OCI-LY1 (cell line): ENCODE measurements at regions not wholly inside any gene's neighbourhood (a gene's known extent, or its start where the extent isn't known, plus 50 kb on each side); places are given as distances from the start of the nearest gene placed in this dataset.
A peak's percentile ranks its signal among the peaks of the same experiment; 100 is the strongest.

Source experiments
- H2AFZ ChIP-seq: fragments of 200-600 bp; sonication (generic), shearing (Covaris generic); 2 replicates; pipeline ENCODE4 v1.6.0; 2014; ENCODE audit warnings: antibody characterized with exemption, mild to moderate bottlenecking, low read length
- H3F3A ChIP-seq: fragments of 200-600 bp; sonication (generic), shearing (Covaris generic); 2 replicates; pipeline ENCODE4 v1.6.0; 2014; ENCODE audit warnings: mild to moderate bottlenecking, antibody characterized with exemption, low read length, moderate library complexity; ENCODE audit not compliant: insufficient read depth
- H3K27ac ChIP-seq: fragments of 200-600 bp; sonication (generic); 2 replicates; pipeline ENCODE4 v1.5.1; 2014; ENCODE audit warnings: low read length, mixed run types, mild to moderate bottlenecking, low read depth; ENCODE audit not compliant: poor library complexity, severe bottlenecking
- H3K27me3 ChIP-seq: fragments of 200-600 bp; sonication (generic); 2 replicates; pipeline ENCODE4 v1.6.0; 2014; ENCODE audit warnings: antibody characterized with exemption, mild to moderate bottlenecking, low read length, moderate library complexity; ENCODE audit not compliant: insufficient read depth
- H3K36me3 ChIP-seq: fragments of 200-600 bp; sonication (generic); 2 replicates; pipeline ENCODE4 v1.6.1; 2014; ENCODE audit warnings: mild to moderate bottlenecking, antibody characterized with exemption, low read length, moderate library complexity, mixed read lengths; ENCODE audit not compliant: insufficient read depth
- H3K4me1 ChIP-seq: fragments of 200-600 bp; sonication (generic); 2 replicates; pipeline ENCODE4 v1.5.1; 2014; ENCODE audit warnings: mild to moderate bottlenecking, low read length, moderate library complexity; ENCODE audit not compliant: insufficient read depth, severe bottlenecking
- H3K4me2 ChIP-seq: fragments of 200-600 bp; sonication (generic), shearing (Covaris generic); 2 replicates; pipeline ENCODE4 v1.6.1; 2014; ENCODE audit warnings: low read length
- H3K4me3 ChIP-seq: fragments of 200-600 bp; sonication (generic); 2 replicates; pipeline ENCODE4 v1.5.1; 2014; ENCODE audit warnings: low read length, low read depth, mild to moderate bottlenecking, mixed read lengths; ENCODE audit not compliant: poor library complexity, severe bottlenecking
- H3K79me2 ChIP-seq: fragments of 200-600 bp; shearing (Covaris generic); 2 replicates; pipeline ENCODE4 v1.6.1; 2016; ENCODE audit warnings: mixed run types, low read length, mixed read lengths; ENCODE audit not compliant: insufficient read depth
- H3K9ac ChIP-seq: fragments of 200-600 bp; sonication (generic), shearing (Covaris generic); 2 replicates; pipeline ENCODE4 v1.6.1; 2014; ENCODE audit warnings: mild to moderate bottlenecking, low read length, mixed read lengths
- H3K9me2 ChIP-seq: fragments of 200-600 bp; sonication (generic), shearing (Covaris generic); 2 replicates; pipeline ENCODE4 v1.6.1; 2014; ENCODE audit warnings: low read depth, mild to moderate bottlenecking, low read length, mixed read lengths
- H3K9me3 ChIP-seq: fragments of 200-600 bp; shearing (Covaris generic); 2 replicates; pipeline ENCODE4 v1.6.1; 2014; ENCODE audit warnings: low read length, mixed read lengths
- H4K20me1 ChIP-seq: fragments of 200-600 bp; sonication (generic), shearing (Covaris generic); 2 replicates; pipeline ENCODE4 v1.6.0; 2016; ENCODE audit warnings: mild to moderate bottlenecking, low read length; ENCODE audit not compliant: insufficient read depth
- EZH2 ChIP-seq: fragments of 200-600 bp; sonication (generic), shearing (Covaris generic); IDR thresholded peaks from 2 replicates; pipeline ENCODE4 v1.8.0; 2017; ENCODE audit warnings: borderline replicate concordance, mixed run types, mild to moderate bottlenecking, antibody characterized with exemption, low read length, moderate library complexity, mixed read lengths
- TF ChIP-seq, protein P1 (sequence below): fragments of 200-600 bp; sonication (generic), shearing (Covaris generic); IDR thresholded peaks from 2 replicates; pipeline ENCODE4 v1.5.1; 2017; ENCODE audit warnings: mild to moderate bottlenecking, antibody characterized with exemption, low read length, moderate library complexity, mixed read lengths

DNA sequence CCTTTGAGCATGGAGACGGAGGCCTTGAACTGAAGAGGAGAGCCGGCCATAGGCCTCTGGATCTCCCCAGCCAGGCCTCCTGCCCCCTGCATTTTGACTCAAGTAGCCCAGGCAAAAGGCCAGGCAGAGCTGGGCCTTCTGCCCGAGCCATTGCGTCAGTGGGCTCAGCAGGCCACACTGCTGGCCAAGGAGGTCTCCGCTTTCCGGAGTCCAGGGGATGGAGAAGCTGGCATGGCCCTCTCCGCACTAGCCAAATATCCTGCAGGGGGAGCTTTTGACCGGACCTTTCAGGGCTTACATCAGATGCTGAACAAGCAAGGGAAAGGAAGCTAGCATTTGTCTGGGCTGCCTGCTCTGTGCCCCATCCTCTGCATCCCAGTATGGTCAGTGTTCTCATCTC lies 386.8 kb downstream of the TRIM36 start:
- H3K4me2 ChIP-seq = no peak overlapping the region
- no peak for TF ChIP-seq EZH2
- TF ChIP-seq, protein P1, sequence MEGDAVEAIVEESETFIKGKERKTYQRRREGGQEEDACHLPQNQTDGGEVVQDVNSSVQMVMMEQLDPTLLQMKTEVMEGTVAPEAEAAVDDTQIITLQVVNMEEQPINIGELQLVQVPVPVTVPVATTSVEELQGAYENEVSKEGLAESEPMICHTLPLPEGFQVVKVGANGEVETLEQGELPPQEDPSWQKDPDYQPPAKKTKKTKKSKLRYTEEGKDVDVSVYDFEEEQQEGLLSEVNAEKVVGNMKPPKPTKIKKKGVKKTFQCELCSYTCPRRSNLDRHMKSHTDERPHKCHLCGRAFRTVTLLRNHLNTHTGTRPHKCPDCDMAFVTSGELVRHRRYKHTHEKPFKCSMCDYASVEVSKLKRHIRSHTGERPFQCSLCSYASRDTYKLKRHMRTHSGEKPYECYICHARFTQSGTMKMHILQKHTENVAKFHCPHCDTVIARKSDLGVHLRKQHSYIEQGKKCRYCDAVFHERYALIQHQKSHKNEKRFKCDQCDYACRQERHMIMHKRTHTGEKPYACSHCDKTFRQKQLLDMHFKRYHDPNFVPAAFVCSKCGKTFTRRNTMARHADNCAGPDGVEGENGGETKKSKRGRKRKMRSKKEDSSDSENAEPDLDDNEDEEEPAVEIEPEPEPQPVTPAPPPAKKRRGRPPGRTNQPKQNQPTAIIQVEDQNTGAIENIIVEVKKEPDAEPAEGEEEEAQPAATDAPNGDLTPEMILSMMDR = peak; percentile 10; the same call in 1 of the 2 replicates
- H3K9ac ChIP-seq = no peak overlapping the region
- no peaks in the 10 kb centered on the region for H3K27me3 ChIP-seq
- no peaks in the 10 kb centered on the region for H3F3A ChIP-seq
- no peak overlapping the region for H3K27ac ChIP-seq
- no peaks in the 10 kb centered on the region for H4K20me1 ChIP-seq
- H3K4me1 ChIP-seq = no peaks in the 10 kb centered on the region
- H2AFZ ChIP-seq = no peak overlapping the region
- H3K9me3 ChIP-seq = no peaks in the 10 kb centered on the region
- H3K79me2 ChIP-seq = no peaks in the 10 kb centered on the region
- no peaks in the 10 kb centered on the region for H3K9me2 ChIP-seq
- H3K4me3 ChIP-seq = no peak overlapping the region
- H3K36me3 ChIP-seq = no peaks in the 10 kb centered on the region

DNA sequence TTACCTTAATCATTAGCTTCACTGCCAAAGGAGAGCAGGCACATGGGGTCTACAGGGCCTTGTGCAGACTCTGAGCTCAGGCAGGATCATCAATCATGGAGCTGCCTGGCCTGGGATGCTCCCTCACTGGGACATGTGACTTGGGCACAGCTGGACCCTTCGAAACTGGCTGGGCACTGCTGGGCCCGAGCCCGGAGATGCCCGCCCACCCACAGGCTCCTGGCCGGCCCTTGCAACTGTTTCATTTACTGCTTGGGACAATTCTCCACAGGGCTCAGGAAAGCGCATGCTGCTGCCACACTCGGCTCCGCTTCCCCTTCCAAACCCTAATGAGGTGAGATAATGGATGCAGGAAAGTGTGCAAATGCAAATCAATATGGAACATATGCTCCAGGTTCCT lies 387.5 kb downstream of the TRIM36 start:
- H3K9me2 ChIP-seq = no peaks in the 10 kb centered on the region
- no peak overlapping the region for H3K4me2 ChIP-seq
- no peak overlapping the region for H3K9ac ChIP-seq
- no peaks in the 10 kb centered on the region for H3K4me1 ChIP-seq
- H4K20me1 ChIP-seq = no peaks in the 10 kb centered on the region
- no peaks in the 10 kb centered on the region for H3K79me2 ChIP-seq
- H3K4me3 ChIP-seq = no peak overlapping the region
- H3K36me3 ChIP-seq = no peaks in the 10 kb centered on the region
- H3K9me3 ChIP-seq = no peaks in the 10 kb centered on the region
- H2AFZ ChIP-seq = no peak overlapping the region
- H3K27me3 ChIP-seq = no peaks in the 10 kb centered on the region
- no peak overlapping the region for H3K27ac ChIP-seq
- TF ChIP-seq, protein P1 = no peak
- TF ChIP-seq EZH2 = no peak
- H3F3A ChIP-seq = no peaks in the 10 kb centered on the region

DNA sequence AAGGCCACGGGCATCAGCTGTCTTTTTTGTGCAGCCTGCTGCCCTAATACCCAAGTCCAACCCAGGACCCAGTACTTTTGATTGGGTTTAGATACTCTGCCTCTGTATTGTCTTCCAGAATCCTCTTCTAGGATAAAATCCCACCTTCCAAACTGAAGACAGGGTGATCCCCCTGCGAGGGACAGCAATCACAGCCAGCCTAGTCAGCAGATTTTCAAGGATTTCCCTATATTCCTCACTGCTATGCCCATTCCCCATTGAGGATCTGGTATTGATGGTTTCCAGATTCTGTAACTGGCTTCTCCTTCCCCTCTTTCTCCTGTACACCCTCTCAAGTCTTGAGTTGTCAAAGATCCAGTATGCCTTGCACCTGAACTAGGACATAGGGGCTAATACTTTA lies 389.4 kb downstream of the TRIM36 start:
- Histone ChIP-seq H3K36me3 (no peaks in the 10 kb centered on the region), H3K4me3 (no peak overlapping the region), H3K9me3 (no peaks in the 10 kb centered on the region), H4K20me1 (no peaks in the 10 kb centered on the region), H2AFZ (no peak overlapping the region), H3K9me2 (no peaks in the 10 kb centered on the region), H3K27me3 (no peaks in the 10 kb centered on the region), H3K4me2 (no peak overlapping the region), H3K4me1 (no peaks in the 10 kb centered on the region), H3K27ac (no peak overlapping the region), H3F3A (no peaks in the 10 kb centered on the region), H3K79me2 (no peaks in the 10 kb centered on the region), H3K9ac (no peak overlapping the region)
- no peak for TF ChIP-seq EZH2

DNA sequence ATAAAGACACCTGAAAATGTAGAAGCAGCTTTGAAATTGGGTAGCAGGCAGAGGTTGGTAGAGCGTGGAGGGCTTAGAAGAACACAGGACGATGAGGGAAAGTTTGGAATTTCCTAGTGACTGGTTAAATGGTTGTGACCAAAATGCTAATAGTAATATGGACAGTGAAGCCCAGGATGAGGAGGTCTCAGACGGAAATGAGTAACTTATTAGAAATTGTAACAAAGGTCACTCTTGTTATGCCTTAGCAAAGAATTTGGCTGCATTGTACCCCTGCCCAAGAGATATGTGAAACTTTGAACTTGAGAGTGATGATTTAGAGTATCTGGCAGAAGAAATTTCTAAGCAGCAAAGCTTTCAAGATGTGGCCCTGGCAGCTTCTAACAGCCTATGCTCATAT lies 382.5 kb downstream of the KCNN2 start:
- Histone ChIP-seq H3K4me3 (no peak overlapping the region), H3K27ac (no peak overlapping the region)

More for the DNA sequence above, 382.5 kb downstream of the KCNN2 start:
- no peak overlapping the region for H3K4me2 ChIP-seq
- no peaks in the 10 kb centered on the region for H3K4me1 ChIP-seq
- no peak overlapping the region for H3K9ac ChIP-seq
- H3K9me2 ChIP-seq = no peaks in the 10 kb centered on the region
- TF ChIP-seq EZH2 = no peak
- TF ChIP-seq, protein P1 = no peak
- no peaks in the 10 kb centered on the region for H4K20me1 ChIP-seq
- no peak overlapping the region for H2AFZ ChIP-seq
- no peaks in the 10 kb centered on the region for H3K79me2 ChIP-seq
- no peaks in the 10 kb centered on the region for H3K27me3 ChIP-seq
- H3F3A ChIP-seq = no peaks in the 10 kb centered on the region
- no peaks in the 10 kb centered on the region for H3K36me3 ChIP-seq
- no peaks in the 10 kb centered on the region for H3K9me3 ChIP-seq
